ENCODE measurements at regions not wholly inside any gene's neighbourhood (a gene's known extent, or its start where the extent isn't known, plus 50 kb on each side); places are given as distances from the start of the nearest gene placed in this dataset.
"Not testable (repeated sequence)": the region's sequence is repeated elsewhere in the genome, so short reads cannot be mapped to it uniquely, and the experiment has no call there.

DNA sequence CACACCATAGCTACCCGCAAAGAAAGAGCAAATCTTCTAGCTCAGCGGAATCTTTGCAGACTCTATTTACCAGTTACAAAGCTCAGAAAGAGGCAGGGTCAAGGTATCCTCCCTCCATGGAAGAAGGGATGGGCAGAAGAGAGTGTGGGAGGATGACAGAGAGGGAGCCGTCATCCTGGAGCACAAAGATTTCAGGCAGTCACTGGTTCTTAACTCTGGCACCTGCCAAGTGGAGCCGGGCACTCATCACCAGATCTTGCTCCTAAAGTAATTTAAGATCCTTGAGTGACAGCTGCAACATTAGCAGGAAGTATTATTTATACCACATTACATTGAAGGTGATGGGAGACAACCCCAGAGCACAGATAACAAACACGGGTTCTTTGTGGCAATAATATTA lies 102.5 kb upstream of the NBPF26 start:
- intact Hi-C loops (cut with micrococcal nuclease; ENCODE audit: unreplicated experiment); POLR2A ChIA-PET; H3K9me3 Mint-ChIP-seq (ENCODE audit: unreplicated experiment); DNase-seq; H3K4me3 Mint-ChIP-seq (ENCODE audit: unreplicated experiment); H3K4me3 ChIP-seq (ENCODE audit: low read depth, low read length); H3K36me3 ChIP-seq (ENCODE audit: control insufficient read depth, insufficient read depth, low read length); H3K9me3 ChIP-seq; H3K27ac Mint-ChIP-seq (ENCODE audit: unreplicated experiment); H3K27me3 Mint-ChIP-seq (ENCODE audit: insufficient read depth, unreplicated experiment); H3K36me3 Mint-ChIP-seq (ENCODE audit: insufficient read depth, unreplicated experiment); BruUV-seq (replicated peaks); H3K4me1 ChIP-seq; CTCF ChIA-PET; H3K4me1 Mint-ChIP-seq (ENCODE audit: low read depth, unreplicated experiment); H3K27me3 ChIP-seq (replicated peaks; ENCODE audit: control insufficient read depth, insufficient read depth, low read length): not testable (repeated sequence)

DNA sequence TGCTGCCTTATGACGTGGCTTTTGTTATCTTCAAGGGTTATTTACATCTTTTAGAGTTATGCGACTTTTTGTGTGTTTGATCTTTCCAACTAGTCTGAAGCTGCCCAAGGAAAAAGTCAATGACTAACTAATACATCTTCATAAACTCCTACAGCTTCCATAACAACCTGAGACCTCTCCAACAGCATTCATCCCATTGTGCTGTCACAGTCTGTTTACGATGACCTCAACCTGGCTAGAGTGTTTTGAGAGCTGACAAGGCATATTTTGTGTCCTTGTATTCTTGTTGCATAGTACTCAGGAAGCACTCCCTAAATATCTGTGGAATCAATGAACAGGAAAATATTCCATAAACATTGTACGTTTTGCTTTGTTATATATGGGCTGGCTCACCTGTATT lies 100.2 kb upstream of the NBPF26 start:
- H3K4me1 Mint-ChIP-seq (ENCODE audit: low read depth, unreplicated experiment); H3K36me3 ChIP-seq (ENCODE audit: control insufficient read depth, insufficient read depth, low read length); H3K27me3 Mint-ChIP-seq (ENCODE audit: insufficient read depth, unreplicated experiment); H3K4me3 Mint-ChIP-seq (ENCODE audit: unreplicated experiment); H3K4me3 ChIP-seq (ENCODE audit: low read depth, low read length); BruUV-seq (replicated peaks); H3K9me3 ChIP-seq; H3K27me3 ChIP-seq (replicated peaks; ENCODE audit: control insufficient read depth, insufficient read depth, low read length); H3K9me3 Mint-ChIP-seq (ENCODE audit: unreplicated experiment); DNase-seq; H3K36me3 Mint-ChIP-seq (ENCODE audit: insufficient read depth, unreplicated experiment); CTCF ChIA-PET; POLR2A ChIA-PET; intact Hi-C loops (cut with micrococcal nuclease; ENCODE audit: unreplicated experiment); H3K27ac Mint-ChIP-seq (ENCODE audit: unreplicated experiment); H3K4me1 ChIP-seq: not testable (repeated sequence)

GRCh38 chr1:120624565-120625064 lies 99.1 kb upstream of the NBPF26 start:
- BruUV-seq (replicated peaks); H3K27me3 ChIP-seq (replicated peaks; ENCODE audit: control insufficient read depth, insufficient read depth, low read length); H3K27ac Mint-ChIP-seq (ENCODE audit: unreplicated experiment); H3K4me3 ChIP-seq (ENCODE audit: low read depth, low read length); H3K9me3 ChIP-seq; H3K4me1 Mint-ChIP-seq (ENCODE audit: low read depth, unreplicated experiment); POLR2A ChIA-PET; H3K4me1 ChIP-seq; intact Hi-C loops (cut with micrococcal nuclease; ENCODE audit: unreplicated experiment); H3K36me3 ChIP-seq (ENCODE audit: control insufficient read depth, insufficient read depth, low read length); CTCF ChIA-PET; H3K4me3 Mint-ChIP-seq (ENCODE audit: unreplicated experiment); H3K27me3 Mint-ChIP-seq (ENCODE audit: insufficient read depth, unreplicated experiment); DNase-seq; H3K36me3 Mint-ChIP-seq (ENCODE audit: insufficient read depth, unreplicated experiment); H3K9me3 Mint-ChIP-seq (ENCODE audit: unreplicated experiment): not testable (repeated sequence)

- H3K9me3 ChIP-seq; H3K27ac Mint-ChIP-seq (ENCODE audit: unreplicated experiment); H3K36me3 Mint-ChIP-seq (ENCODE audit: insufficient read depth, unreplicated experiment); DNase-seq; BruUV-seq (replicated peaks); H3K27me3 ChIP-seq (replicated peaks; ENCODE audit: control insufficient read depth, insufficient read depth, low read length); H3K4me3 Mint-ChIP-seq (ENCODE audit: unreplicated experiment); POLR2A ChIA-PET; intact Hi-C loops (cut with micrococcal nuclease; ENCODE audit: unreplicated experiment); H3K4me3 ChIP-seq (ENCODE audit: low read depth, low read length); H3K27me3 Mint-ChIP-seq (ENCODE audit: insufficient read depth, unreplicated experiment); H3K4me1 ChIP-seq; CTCF ChIA-PET; H3K36me3 ChIP-seq (ENCODE audit: control insufficient read depth, insufficient read depth, low read length); H3K9me3 Mint-ChIP-seq (ENCODE audit: unreplicated experiment); H3K4me1 Mint-ChIP-seq (ENCODE audit: low read depth, unreplicated experiment): not testable (repeated sequence)
Measured at GRCh38 chr1:120629832-120630455, 93.8 kb upstream of the NBPF26 start.

DNA sequence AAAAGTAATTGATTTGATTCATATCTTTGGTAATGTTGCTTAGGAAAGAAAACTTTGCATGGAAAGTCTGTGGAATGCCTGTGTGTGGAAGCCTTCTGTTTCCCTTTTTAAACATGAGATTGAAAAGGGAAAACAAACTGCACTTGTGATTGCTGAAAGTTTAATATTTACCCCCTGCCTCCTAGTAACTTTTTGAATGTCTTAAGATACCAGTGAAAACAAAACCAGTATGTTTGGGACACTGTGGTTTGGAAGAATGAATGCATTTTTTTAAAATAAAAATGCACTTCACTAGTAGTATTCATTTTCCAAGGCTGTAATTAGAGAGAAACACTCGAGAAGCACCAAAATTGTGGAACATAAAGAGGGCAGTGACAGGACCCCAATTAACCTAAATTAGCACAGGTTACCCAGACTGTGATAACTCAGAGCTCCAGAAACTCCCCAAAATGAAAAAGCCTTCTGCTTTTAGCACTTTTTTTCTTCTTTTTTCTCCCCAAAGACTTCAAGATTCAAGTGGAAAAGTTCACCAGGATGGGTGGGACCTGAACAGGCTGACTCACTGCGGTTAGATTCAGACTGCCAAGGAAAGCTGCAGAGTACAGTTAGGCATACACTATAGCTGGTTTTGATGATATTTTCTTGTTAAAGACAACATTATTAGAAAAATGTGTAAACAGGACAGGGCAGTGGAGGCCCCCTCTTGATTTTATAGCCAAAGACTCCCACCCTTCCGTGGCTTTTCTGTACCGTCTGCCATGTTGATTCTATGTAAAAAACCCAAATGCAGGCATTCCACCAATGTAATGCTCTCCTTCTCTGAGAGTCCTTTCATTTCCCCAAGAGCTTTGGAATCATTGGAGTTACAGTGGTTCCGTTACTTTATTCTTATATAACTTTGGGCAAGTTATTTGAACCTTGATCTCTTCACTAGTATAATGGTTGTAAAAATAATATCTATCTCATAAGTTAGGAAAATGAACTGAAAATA lies 88.6 kb upstream of the NBPF26 start:
- H3K36me3 ChIP-seq (ENCODE audit: control insufficient read depth, insufficient read depth, low read length); intact Hi-C loops (cut with micrococcal nuclease; ENCODE audit: unreplicated experiment); H3K4me1 ChIP-seq; H3K4me1 Mint-ChIP-seq (ENCODE audit: low read depth, unreplicated experiment); H3K9me3 ChIP-seq; H3K4me3 Mint-ChIP-seq (ENCODE audit: unreplicated experiment); H3K27me3 ChIP-seq (replicated peaks; ENCODE audit: control insufficient read depth, insufficient read depth, low read length); CTCF ChIA-PET; H3K4me3 ChIP-seq (ENCODE audit: low read depth, low read length); H3K36me3 Mint-ChIP-seq (ENCODE audit: insufficient read depth, unreplicated experiment); H3K27ac Mint-ChIP-seq (ENCODE audit: unreplicated experiment); POLR2A ChIA-PET; H3K27me3 Mint-ChIP-seq (ENCODE audit: insufficient read depth, unreplicated experiment); H3K9me3 Mint-ChIP-seq (ENCODE audit: unreplicated experiment); BruUV-seq (replicated peaks); DNase-seq: not testable (repeated sequence)

DNA sequence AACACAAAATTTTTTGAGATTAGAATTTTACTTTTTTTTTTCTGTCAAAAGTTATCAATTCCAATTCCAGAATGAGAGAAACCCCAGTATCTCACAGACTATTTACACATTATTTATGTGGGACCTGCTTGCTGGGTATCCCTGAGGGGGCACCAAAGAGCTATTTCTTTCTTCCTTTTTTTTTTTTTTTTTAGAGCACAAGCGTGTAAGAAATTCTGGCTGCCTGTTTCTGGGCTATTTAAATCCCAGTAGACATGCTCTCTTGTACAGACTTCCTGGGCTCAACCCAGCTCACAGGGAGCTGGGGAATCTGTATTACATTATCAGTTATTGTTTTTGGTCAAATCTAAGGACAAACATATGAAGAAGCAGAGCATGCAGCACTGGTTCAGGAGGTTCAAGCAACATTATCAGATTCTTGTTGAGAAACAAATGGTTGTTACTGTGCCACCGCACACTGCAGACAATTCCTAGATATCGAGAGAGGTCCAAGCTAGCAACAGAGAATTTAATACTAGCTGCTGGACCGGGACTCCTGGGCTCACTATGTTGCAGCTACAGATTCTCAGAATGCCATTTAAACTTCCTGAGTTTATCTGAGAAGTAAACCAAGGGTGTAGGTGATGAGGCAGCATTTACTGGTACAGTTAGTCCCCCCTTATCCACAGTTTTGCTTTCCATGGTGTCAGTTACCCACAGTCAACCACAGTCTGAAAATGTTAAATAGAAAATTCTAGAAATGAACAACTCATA lies 83.3 kb upstream of the NBPF26 start:
- H3K9me3 ChIP-seq; H3K36me3 Mint-ChIP-seq (ENCODE audit: insufficient read depth, unreplicated experiment); H3K4me3 ChIP-seq (ENCODE audit: low read depth, low read length); H3K27ac Mint-ChIP-seq (ENCODE audit: unreplicated experiment); BruUV-seq (replicated peaks); H3K27me3 ChIP-seq (replicated peaks; ENCODE audit: control insufficient read depth, insufficient read depth, low read length); H3K4me3 Mint-ChIP-seq (ENCODE audit: unreplicated experiment); CTCF ChIA-PET; H3K4me1 Mint-ChIP-seq (ENCODE audit: low read depth, unreplicated experiment); POLR2A ChIA-PET; H3K36me3 ChIP-seq (ENCODE audit: control insufficient read depth, insufficient read depth, low read length); H3K4me1 ChIP-seq; H3K27me3 Mint-ChIP-seq (ENCODE audit: insufficient read depth, unreplicated experiment); H3K9me3 Mint-ChIP-seq (ENCODE audit: unreplicated experiment); intact Hi-C loops (cut with micrococcal nuclease; ENCODE audit: unreplicated experiment); DNase-seq: not testable (repeated sequence)

All from Caco-2 (cell line).